Keratinocyte (primary cell): ENCODE measurements at regions not wholly inside any gene's neighbourhood (a gene's known extent, or its start where the extent isn't known, plus 50 kb on each side); places are given as distances from the start of the nearest gene placed in this dataset.

Experiments
- DNase-seq: peaks from one replicate; pipeline ENCODE4 v3.0.0-alpha.2; 2011; ENCODE audit warnings: low read depth, missing footprints, low spot score
- FAIRE-seq: peaks from 2 replicates; lab custom pipeline; 2011; peaks lifted over from hg19 to GRCh38; lab: Jason Lieb, UNC
- H2AFZ ChIP-seq: 2 replicates; pipeline ENCODE4 v1.6.0; 2012; ENCODE audit warnings: low read length, control low read depth, inconsistent platforms; ENCODE audit not compliant: control insufficient read depth
- H3K27ac ChIP-seq: 2 replicates; pipeline ENCODE4 v1.5.1; 2011; ENCODE audit warnings: low read length; ENCODE audit not compliant: control insufficient read depth, insufficient read depth
- H3K27me3 ChIP-seq: 3 replicates; pipeline ENCODE4 v1.6.0; 2011; ENCODE audit warnings: low read length; ENCODE audit not compliant: control insufficient read depth, insufficient read depth; ENCODE audit errors: extremely low read depth
- H3K36me3 ChIP-seq, 2 experiments: 2 replicates in 1 of 2; 3 replicates in 1 of 2; pipeline ENCODE4 v1.5.1; 2011; ENCODE audit warnings: low read length in 2 of 2, mild to moderate bottlenecking in 1 of 2; ENCODE audit not compliant: control insufficient read depth in 2 of 2, insufficient read depth in 2 of 2; ENCODE audit errors: extremely low read depth in 1 of 2
- H3K4me1 ChIP-seq: 3 replicates; pipeline ENCODE4 v1.5.1; 2011; ENCODE audit warnings: low read length; ENCODE audit not compliant: control insufficient read depth, insufficient read depth; ENCODE audit errors: extremely low read depth
- H3K4me2 ChIP-seq: 3 replicates; pipeline ENCODE4 v1.6.0; 2011; ENCODE audit warnings: low read depth, low read length; ENCODE audit not compliant: control insufficient read depth, insufficient read depth; ENCODE audit errors: extremely low read depth
- H3K4me3 ChIP-seq, 3 experiments: fragments of 200-600 bp in 1 of 3; sonication (generic) in 1 of 3; 2 replicates in 2 of 3; 3 replicates in 1 of 3; pipeline ENCODE4 v1.5.1; 2011 to 2016; ENCODE audit warnings: low read length in 3 of 3, mild to moderate bottlenecking in 3 of 3, control low read depth in 2 of 3, inconsistent platforms in 1 of 3, low read depth in 1 of 3, mixed read lengths in 1 of 3, mixed run types in 1 of 3, moderate library complexity in 1 of 3; ENCODE audit not compliant: control insufficient read depth in 2 of 3, insufficient read depth in 2 of 3; ENCODE audit errors: extremely low read depth in 1 of 3
- H3K79me2 ChIP-seq: 2 replicates; pipeline ENCODE4 v1.6.0; 2012; ENCODE audit warnings: low read length; ENCODE audit not compliant: control insufficient read depth, insufficient read depth
- H3K9ac ChIP-seq: 3 replicates; pipeline ENCODE4 v1.6.0; 2011; ENCODE audit warnings: low read length; ENCODE audit not compliant: control insufficient read depth, insufficient read depth; ENCODE audit errors: extremely low read depth
- H3K9me1 ChIP-seq: 3 replicates; pipeline ENCODE4 v1.6.0; 2011; ENCODE audit warnings: low read length; ENCODE audit not compliant: control insufficient read depth, insufficient read depth; ENCODE audit errors: extremely low read depth
- H3K9me3 ChIP-seq: 2 replicates; pipeline ENCODE4 v1.5.1; 2012; ENCODE audit warnings: low read depth, low read length; ENCODE audit not compliant: control insufficient read depth
- H4K20me1 ChIP-seq: 3 replicates; pipeline ENCODE4 v1.6.0; 2011; ENCODE audit warnings: low read length; ENCODE audit not compliant: control insufficient read depth, insufficient read depth; ENCODE audit errors: extremely low read depth
- EZH2 ChIP-seq: IDR thresholded peaks from one replicate; pipeline ENCODE4 v1.6.1; 2012; ENCODE audit warnings: inconsistent platforms, mild to moderate bottlenecking, low read length, moderate library complexity
- dilution Hi-C: fragments of 300-500 bp; cut with MboI; formaldehyde crosslinking; loops from one replicate; pipeline ENCODE4 v1.7.0; 2020; ENCODE audit warnings: low sequenced_read_pairs; ENCODE audit not compliant: extremely low pct_ligation_motif_present
- TF ChIP-seq, protein P1 (sequence below), 3 experiments: IDR thresholded peaks in 1 of 3; conservative IDR thresholded peaks in 1 of 3; optimal IDR thresholded peaks in 1 of 3; 2 replicates in 2 of 3; 3 replicates in 1 of 3; pipeline versions ENCODE3 to v1.5.1; 2011; ENCODE audit warnings: low read length in 3 of 3, mild to moderate bottlenecking in 3 of 3, moderate library complexity in 2 of 3, control low read depth in 1 of 3, inconsistent platforms in 1 of 3; ENCODE audit not compliant: insufficient read depth in 2 of 3; ENCODE audit errors: extremely low read depth in 1 of 3

DNA sequence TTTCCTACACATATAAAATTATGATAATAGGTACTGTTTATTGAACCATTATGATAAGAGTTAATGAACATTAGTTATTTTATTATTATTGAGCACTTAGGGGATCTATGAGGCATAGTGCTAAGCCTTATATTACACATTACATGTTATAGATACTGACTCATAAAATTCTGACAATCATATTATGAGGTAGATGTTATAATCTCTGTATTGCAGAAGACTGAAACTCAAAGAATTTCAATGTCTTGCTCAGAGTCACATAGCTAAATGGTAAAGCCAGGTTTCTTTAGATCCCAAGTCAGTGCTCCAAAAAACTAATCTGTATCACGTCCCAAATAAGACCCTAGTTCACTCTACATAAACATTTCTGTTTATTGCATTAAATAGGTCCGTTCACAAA is 207.2 kb upstream of the CNKSR2 start:
- no peak for FAIRE-seq
- H3K4me2 ChIP-seq: no peak overlapping the region
- TF ChIP-seq EZH2: no peak
- TF ChIP-seq, protein P1, sequence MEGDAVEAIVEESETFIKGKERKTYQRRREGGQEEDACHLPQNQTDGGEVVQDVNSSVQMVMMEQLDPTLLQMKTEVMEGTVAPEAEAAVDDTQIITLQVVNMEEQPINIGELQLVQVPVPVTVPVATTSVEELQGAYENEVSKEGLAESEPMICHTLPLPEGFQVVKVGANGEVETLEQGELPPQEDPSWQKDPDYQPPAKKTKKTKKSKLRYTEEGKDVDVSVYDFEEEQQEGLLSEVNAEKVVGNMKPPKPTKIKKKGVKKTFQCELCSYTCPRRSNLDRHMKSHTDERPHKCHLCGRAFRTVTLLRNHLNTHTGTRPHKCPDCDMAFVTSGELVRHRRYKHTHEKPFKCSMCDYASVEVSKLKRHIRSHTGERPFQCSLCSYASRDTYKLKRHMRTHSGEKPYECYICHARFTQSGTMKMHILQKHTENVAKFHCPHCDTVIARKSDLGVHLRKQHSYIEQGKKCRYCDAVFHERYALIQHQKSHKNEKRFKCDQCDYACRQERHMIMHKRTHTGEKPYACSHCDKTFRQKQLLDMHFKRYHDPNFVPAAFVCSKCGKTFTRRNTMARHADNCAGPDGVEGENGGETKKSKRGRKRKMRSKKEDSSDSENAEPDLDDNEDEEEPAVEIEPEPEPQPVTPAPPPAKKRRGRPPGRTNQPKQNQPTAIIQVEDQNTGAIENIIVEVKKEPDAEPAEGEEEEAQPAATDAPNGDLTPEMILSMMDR (optimal IDR thresholded peaks at IDR 0.05 in 1 of 3, IDR thresholded peaks at IDR 0.05 in 1 of 3, conservative IDR thresholded peaks at IDR 0.05 in 1 of 3; ENCODE audit: extremely low read depth in 1 of 3, insufficient read depth in 2 of 3, low read length in 3 of 3): no peak

DNA sequence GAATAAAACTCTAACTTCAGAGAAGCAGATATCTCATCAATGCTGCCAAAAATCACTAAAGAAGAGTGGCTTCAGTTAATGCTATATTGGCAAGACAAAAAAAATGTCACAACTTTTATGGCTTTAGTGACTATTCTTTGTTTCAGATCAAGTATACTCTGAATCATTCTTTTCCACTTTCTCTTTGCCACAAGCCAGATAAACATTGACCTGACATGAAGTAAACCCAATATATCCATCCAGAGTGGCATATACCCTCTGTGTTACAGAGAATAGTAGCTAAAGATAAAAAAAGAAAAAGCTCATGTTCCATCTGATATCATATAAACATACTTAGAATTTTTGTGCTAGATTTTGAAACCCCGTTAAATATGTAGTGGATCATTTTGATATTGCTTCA is 206.7 kb upstream of the CNKSR2 start:
- dilution Hi-C loops: no loop called here
- no peak overlapping the region for H3K4me3 ChIP-seq
- no peak overlapping the region for H3K4me2 ChIP-seq
- H3K9ac ChIP-seq: no peak overlapping the region
- no peaks in the 10 kb centered on the region for H4K20me1 ChIP-seq
- H3K27me3 ChIP-seq: no peaks in the 10 kb centered on the region
- no peaks in the 10 kb centered on the region for H3K9me3 ChIP-seq
- H3K27ac ChIP-seq: no peak overlapping the region
- H3K9me1 ChIP-seq: no peaks in the 10 kb centered on the region
- H2AFZ ChIP-seq: no peak overlapping the region
- TF ChIP-seq, protein P1 (optimal IDR thresholded peaks at IDR 0.05 in 1 of 3, IDR thresholded peaks at IDR 0.05 in 1 of 3, conservative IDR thresholded peaks at IDR 0.05 in 1 of 3; ENCODE audit: extremely low read depth in 1 of 3, insufficient read depth in 2 of 3, low read length in 3 of 3): no peak
- no peak for TF ChIP-seq EZH2
- H3K36me3 ChIP-seq: no peaks in the 10 kb centered on the region
- H3K79me2 ChIP-seq: no peaks in the 10 kb centered on the region
- FAIRE-seq (no peak), DNase-seq (no peak)
- no peaks in the 10 kb centered on the region for H3K4me1 ChIP-seq

More for the DNA sequence above, 207.2 kb upstream of the CNKSR2 start:
- DNase-seq: no peak
- Histone ChIP-seq H3K4me3 (no peak overlapping the region), H3K27me3 (no peaks in the 10 kb centered on the region), H3K27ac (no peak overlapping the region), H3K9me3 (no peaks in the 10 kb centered on the region), H3K79me2 (no peaks in the 10 kb centered on the region), H3K4me1 (no peaks in the 10 kb centered on the region), H3K9ac (no peak overlapping the region), H2AFZ (no peak overlapping the region), H3K9me1 (no peaks in the 10 kb centered on the region), H4K20me1 (no peaks in the 10 kb centered on the region), H3K36me3 (no peaks in the 10 kb centered on the region)
- dilution Hi-C loops: no loop called here
